Adipocyte (in vitro differentiated cells): ENCODE measurements at regions not wholly inside any gene's neighbourhood (a gene's known extent, or its start where the extent isn't known, plus 50 kb on each side); places are given as distances from the start of the nearest gene placed in this dataset.

Experiments
- DNase-seq: peaks from one replicate; pipeline ENCODE4 v3.0.0-alpha.2; 2015; ENCODE audit warnings: low read depth
- H3K27me3 ChIP-seq: replicated peaks from 2 replicates; pipeline ENCODE4 v1.7.0; 2013; ENCODE audit warnings: mild to moderate bottlenecking, low read length, moderate library complexity; ENCODE audit not compliant: control insufficient read depth, insufficient read depth
- H3K36me3 ChIP-seq: 2 replicates; pipeline ENCODE4 v1.7.0; 2013; ENCODE audit warnings: low read length, mild to moderate bottlenecking, moderate library complexity; ENCODE audit not compliant: control insufficient read depth, insufficient read depth, severe bottlenecking
- H3K4me1 ChIP-seq: 2 replicates; pipeline ENCODE4 v1.7.0; 2013; ENCODE audit warnings: mild to moderate bottlenecking, low read length, moderate library complexity; ENCODE audit not compliant: control insufficient read depth, insufficient read depth
- H3K4me3 ChIP-seq: 2 replicates; pipeline ENCODE4 v1.7.0; 2013; ENCODE audit warnings: mild to moderate bottlenecking, low read length, moderate library complexity
- H3K9ac ChIP-seq: 2 replicates; pipeline ENCODE4 v1.7.0; 2013; ENCODE audit warnings: mild to moderate bottlenecking, low read length, moderate library complexity
- H3K9me3 ChIP-seq: 2 replicates; pipeline ENCODE4 v1.7.0; 2013; ENCODE audit warnings: mild to moderate bottlenecking, low read length, moderate library complexity; ENCODE audit not compliant: control insufficient read depth

DNA sequence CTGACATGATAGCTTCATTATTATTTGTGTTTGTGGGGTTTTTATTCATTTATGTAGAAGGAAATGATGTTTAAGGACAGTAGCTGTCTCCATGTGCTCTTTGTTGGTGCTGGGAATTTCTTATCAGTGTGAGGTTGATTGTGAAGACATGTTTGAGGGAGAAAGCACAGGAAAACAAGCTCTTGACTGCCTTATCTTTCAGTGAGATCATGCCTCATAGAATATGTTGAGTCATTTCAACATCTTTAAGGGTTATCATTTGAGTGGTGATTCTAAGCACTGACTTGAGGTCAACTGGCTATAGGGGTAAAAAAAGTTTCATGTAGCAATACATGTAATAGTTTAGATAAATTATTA lies 405.1 kb upstream of the ADAMTS5 start:
- Histone ChIP-seq H3K4me3 (no peak overlapping the region), H3K9ac (no peak overlapping the region), H3K4me1 (peaks cover 5% of the 10 kb centered on the region), H3K27me3 (no peaks in the 10 kb centered on the region), H3K36me3 (no peaks in the 10 kb centered on the region), H3K9me3 (no peaks in the 10 kb centered on the region)
- no peak for DNase-seq

DNA sequence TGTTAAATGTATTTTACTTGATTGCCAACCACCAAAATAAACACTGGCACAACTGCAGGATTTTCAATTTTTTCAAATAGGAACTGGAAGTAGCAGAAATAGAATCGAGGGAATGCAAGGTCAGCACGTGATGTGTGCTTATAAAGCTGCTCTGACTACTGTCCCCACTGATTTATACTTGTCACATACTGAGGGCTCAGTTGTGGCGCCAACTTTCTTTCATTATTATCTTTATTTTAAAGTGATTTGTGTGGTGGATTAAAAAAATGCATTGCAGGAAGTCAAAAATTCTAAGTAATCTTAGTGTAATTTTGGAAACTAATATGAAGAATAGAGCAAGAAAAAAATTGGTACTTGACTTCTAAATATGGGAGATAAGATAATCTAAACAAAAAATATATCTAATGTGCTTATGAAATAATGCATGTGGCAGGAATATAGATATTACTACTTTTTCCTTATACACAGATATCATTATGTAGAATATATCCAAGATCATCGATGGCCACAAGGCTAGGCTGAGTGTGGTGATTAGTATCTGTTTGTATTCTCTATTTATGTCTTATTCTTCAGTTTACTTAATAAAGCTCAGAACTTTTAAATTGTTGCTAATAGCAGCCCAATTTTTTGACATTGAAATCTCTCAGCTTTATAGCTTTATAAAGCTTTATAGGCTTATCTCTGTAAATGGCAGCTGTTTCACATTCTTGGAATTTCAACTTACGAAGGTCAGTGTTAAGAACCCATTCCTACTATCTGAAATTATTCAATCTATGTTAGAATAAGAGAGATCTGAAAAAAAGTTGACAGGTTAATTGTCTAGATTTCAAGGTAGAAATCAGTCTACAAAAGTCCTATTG lies 404.5 kb upstream of the ADAMTS5 start:
- no peak overlapping the region for H3K9ac ChIP-seq
- no peaks in the 10 kb centered on the region for H3K9me3 ChIP-seq
- no peaks in the 10 kb centered on the region for H3K36me3 ChIP-seq
- peaks cover 5% of the 10 kb centered on the region for H3K4me1 ChIP-seq
- no peak for DNase-seq
- H3K27me3 ChIP-seq = no peaks in the 10 kb centered on the region
- no peak overlapping the region for H3K4me3 ChIP-seq

DNA sequence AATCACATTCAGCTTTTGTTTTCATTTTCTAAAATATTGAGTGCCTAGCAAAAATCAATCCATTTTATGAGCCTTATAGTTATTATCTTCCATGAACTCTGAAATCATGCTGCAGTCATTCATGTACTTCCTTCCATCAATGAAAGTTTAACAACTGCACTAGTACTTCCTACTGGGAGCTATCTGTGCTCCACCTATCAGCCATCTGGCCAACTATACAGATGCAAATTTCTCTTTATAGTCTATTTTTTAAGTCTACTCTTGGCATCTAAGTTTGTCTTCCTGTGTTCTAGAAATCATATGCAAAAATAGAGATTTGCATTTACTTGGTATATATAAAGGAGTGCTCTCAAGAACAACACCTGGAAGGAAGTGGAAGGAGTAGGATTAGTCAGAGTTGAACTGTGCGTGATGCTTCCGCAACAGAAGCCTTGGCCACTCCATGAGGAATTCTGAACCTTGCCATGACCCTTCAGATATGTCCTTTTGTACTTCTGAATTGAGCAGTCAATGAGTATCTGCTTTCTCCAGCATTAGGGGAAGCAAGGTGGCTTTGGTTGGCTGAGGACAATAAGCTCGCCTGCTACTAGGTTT lies 403.2 kb upstream of the ADAMTS5 start:
- H3K27me3 ChIP-seq = no peaks in the 10 kb centered on the region
- H3K9ac ChIP-seq = no peak overlapping the region
- peaks cover 5% of the 10 kb centered on the region for H3K4me1 ChIP-seq
- no peaks in the 10 kb centered on the region for H3K9me3 ChIP-seq
- DNase-seq = no peak
- H3K36me3 ChIP-seq = no peaks in the 10 kb centered on the region
- no peak overlapping the region for H3K4me3 ChIP-seq

DNA sequence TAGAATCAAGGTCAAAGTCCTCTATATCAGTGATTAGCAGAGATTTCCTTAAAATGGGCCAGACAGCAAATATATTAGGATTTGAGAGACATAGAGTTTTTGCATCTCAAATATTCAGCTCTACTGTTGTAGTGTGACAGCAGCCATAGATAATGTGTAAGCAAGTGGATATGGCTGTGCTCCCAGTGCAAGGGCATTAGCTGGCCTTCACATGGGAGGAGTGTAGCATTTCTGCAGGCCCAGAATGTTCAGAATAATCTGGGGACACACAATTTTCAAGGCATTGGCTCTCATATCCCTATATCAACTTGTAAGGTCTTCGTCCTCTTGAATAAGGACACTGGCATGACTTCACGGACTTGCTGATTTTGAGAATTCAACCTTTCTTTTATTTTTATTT lies 402.3 kb upstream of the ADAMTS5 start:
- H3K4me3 ChIP-seq = no peak overlapping the region
- no peaks in the 10 kb centered on the region for H3K9me3 ChIP-seq
- H3K4me1 ChIP-seq = peaks cover 5% of the 10 kb centered on the region
- no peaks in the 10 kb centered on the region for H3K27me3 ChIP-seq
- no peak overlapping the region for H3K9ac ChIP-seq
- no peak for DNase-seq
- H3K36me3 ChIP-seq = no peaks in the 10 kb centered on the region

DNA sequence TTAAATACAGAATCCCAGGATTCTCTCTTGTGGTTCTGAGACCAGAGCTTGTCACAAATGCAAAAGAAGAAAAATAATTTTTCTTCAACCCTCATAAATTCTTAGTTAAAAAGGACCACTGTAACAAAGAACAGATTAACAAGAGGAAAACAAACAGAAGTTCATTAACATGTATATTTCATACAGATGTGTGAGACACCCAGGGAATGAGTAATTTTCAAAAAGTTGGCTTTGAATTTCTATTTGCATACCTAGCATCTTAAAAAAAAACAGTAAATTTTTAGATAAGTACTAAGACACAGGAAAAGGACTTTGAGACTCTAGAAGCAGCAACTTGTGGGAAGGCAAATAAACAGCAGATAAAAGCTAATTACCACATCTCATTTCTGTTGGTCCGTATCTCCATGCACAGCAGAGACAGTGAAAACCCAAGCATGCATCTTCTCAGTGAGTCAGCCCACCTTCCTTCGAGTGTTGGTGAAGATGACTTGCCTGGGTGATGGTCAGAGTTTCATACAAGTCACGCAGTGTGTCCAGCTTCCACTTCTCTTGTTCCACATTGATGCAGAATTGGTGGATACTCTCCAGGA lies 399.9 kb upstream of the ADAMTS5 start:
- no peak for DNase-seq
- no peaks in the 10 kb centered on the region for H3K4me1 ChIP-seq
- H3K27me3 ChIP-seq = no peaks in the 10 kb centered on the region
- no peaks in the 10 kb centered on the region for H3K9me3 ChIP-seq
- H3K4me3 ChIP-seq = no peak overlapping the region
- H3K36me3 ChIP-seq = no peaks in the 10 kb centered on the region
- no peak overlapping the region for H3K9ac ChIP-seq

DNA sequence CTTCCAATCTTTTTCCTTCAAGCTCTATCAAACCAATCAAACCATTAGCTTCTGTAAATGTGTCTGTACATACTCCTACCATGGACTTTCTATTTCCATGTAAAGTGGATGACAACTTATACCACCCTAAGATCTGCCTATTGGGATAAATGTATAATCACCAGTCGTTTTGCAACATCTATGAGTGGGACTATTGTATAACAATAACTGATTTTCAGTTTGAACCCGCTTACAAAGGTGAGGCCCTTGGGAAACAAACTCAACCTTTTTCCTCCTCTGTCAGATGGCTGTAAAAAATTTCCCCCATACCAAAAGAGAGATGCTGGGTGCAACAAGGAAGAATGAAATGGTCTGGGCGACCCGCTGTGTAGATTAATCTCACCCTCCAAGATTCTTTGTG lies 399.1 kb upstream of the ADAMTS5 start:
- Histone ChIP-seq H3K9ac (no peak overlapping the region), H3K36me3 (no peaks in the 10 kb centered on the region), H3K4me3 (no peak overlapping the region), H3K27me3 (no peaks in the 10 kb centered on the region), H3K4me1 (no peaks in the 10 kb centered on the region), H3K9me3 (no peaks in the 10 kb centered on the region)
- DNase-seq = no peak

DNA sequence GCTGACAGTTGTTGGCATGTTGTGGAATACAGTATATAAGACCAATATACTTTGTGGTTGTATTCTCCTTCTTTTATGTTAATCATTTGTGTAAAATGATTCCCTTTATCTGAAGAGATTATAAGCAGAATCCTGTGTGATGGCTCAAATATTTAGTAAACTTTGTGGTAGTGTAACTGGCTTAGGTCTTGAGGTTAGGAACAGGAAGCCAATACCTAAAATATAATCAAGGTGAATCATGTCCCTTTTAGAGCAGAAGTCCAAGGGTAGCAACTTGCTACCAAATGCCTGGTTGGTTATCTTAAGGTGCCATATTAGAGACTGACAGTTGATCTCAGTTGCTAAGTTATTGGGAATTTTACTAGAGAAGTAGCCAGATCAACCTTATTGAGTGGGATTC lies 398.5 kb upstream of the ADAMTS5 start:
- no peaks in the 10 kb centered on the region for H3K36me3 ChIP-seq
- no peak overlapping the region for H3K4me3 ChIP-seq
- H3K27me3 ChIP-seq = no peaks in the 10 kb centered on the region
- H3K9ac ChIP-seq = no peak overlapping the region
- no peak for DNase-seq
- no peaks in the 10 kb centered on the region for H3K4me1 ChIP-seq
- no peaks in the 10 kb centered on the region for H3K9me3 ChIP-seq

DNA sequence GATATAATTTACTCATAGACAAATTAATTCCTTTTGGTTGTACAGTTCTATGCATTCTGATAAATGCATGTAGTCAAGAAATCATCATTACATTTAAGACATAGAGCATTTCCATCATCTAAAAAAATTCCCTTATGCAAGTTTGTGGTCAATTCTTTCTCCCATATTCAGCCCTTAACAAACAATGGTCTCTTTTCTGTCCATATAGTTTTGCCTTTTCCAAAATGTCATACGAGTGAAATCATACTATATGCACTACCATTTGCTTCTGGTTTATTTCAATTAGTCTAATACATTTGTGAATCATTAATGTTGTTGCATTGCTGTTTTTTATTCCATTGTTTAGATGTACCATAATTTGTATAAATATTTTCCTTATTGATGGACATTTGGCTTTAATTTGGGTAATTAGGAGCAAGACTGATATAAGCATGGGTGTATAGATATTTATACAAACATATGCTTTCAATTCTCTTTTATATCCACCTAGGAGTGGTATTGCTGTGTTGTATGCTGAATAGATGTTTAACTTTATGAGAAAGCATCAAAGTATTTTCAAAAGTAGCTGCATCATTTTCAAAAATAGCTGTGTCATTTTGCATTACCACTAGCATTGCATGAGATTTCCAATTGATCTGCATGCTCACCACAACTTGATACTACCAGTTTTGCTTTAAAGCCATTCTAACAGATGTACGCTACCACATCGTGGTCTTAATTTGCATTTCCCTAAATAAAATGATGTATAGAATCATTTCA lies 397.0 kb upstream of the ADAMTS5 start:
- Histone ChIP-seq H3K4me3 (no peak overlapping the region), H3K36me3 (no peaks in the 10 kb centered on the region), H3K9me3 (no peaks in the 10 kb centered on the region), H3K4me1 (peaks cover 10% of the 10 kb centered on the region), H3K9ac (no peak overlapping the region), H3K27me3 (no peaks in the 10 kb centered on the region)
- peak; percentile 69 for DNase-seq

DNA sequence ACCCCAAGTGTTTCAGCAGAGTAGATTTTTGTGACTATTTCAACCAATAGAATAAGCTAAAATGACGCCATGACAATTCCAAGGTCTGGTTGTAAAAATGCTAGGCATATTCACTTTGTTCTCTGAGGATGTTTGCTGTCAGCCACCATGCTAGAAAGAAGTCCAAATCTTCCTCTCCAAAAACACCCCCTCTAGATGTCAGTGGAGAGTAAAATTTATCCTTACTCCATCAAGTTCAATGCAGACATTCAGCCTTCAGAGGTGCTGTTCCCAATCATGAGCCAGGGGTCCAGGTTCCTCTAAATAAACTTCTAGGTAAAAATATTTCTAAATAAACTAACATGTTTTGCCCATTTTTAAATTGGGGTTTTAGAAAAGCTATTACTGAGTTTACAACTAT lies 395.4 kb upstream of the ADAMTS5 start:
- H3K36me3 ChIP-seq = no peaks in the 10 kb centered on the region
- H3K9ac ChIP-seq = no peak overlapping the region
- no peaks in the 10 kb centered on the region for H3K27me3 ChIP-seq
- DNase-seq = peak; percentile 22
- H3K9me3 ChIP-seq = no peaks in the 10 kb centered on the region
- H3K4me1 ChIP-seq = peaks cover 18% of the 10 kb centered on the region
- H3K4me3 ChIP-seq = no peak overlapping the region

DNA sequence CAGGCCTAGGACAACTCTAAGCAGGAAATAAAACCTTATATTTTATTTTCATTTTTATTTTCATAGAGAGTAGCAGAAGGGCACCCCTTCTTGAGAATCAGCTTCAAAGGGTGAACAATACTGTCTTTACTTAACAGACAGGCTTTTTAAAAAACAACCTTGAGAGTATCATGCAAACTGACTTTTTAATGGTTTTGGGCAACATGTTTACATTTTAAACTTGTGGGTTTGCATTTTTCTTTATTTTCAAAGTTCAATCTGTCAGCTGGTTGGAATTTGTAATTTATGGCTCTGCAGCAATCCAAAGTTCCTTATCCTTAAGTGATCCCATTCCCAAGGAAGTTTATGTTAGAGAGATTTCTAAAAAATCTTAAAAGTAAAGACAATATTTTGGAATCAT lies 392.3 kb upstream of the ADAMTS5 start:
- peaks cover 18% of the 10 kb centered on the region for H3K4me1 ChIP-seq
- peak; percentile 60 for DNase-seq
- no peaks in the 10 kb centered on the region for H3K36me3 ChIP-seq
- H3K9ac ChIP-seq = peak overlapping the region; percentile 44
- H3K4me3 ChIP-seq = no peak overlapping the region
- no peaks in the 10 kb centered on the region for H3K9me3 ChIP-seq
- H3K27me3 ChIP-seq = no peaks in the 10 kb centered on the region

DNA sequence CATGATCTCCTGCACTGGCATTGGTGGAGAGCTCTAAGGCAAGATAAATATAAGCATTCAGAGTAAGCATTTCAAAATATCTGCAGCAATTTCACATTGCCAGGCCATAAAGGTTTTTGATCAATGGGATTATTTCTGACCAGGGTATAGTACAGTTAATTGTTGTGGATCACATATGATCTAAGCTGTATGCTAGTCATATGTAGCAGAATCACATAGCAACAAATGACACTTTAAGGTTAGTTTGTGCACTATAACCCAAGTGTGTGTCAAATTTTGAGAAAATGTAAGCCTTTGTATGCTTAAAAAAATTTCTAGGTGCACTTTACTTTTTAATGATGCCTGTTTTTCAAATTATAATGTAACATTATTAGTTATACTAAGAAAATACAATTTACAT lies 386.0 kb upstream of the ADAMTS5 start:
- no peaks in the 10 kb centered on the region for H3K27me3 ChIP-seq
- H3K4me3 ChIP-seq = no peak overlapping the region
- no peaks in the 10 kb centered on the region for H3K36me3 ChIP-seq
- H3K9ac ChIP-seq = no peak overlapping the region
- no peak for DNase-seq
- H3K4me1 ChIP-seq = no peaks in the 10 kb centered on the region
- no peaks in the 10 kb centered on the region for H3K9me3 ChIP-seq
